Stimulated activated CD4-positive, alpha-beta T cell treated with anti-CD3 and anti-CD28 coated beads, Interleukin-1b, Interleukin-23, amount 100 ng/mL, for 4 hours (primary cell): ENCODE measurements at regions not wholly inside any gene's neighbourhood (a gene's known extent, or its start where the extent isn't known, plus 50 kb on each side); places are given as distances from the start of the nearest gene placed in this dataset.

Experiments used
- DNase-seq, 2 donors: peaks; one replicate each; pipeline ENCODE4 v3.0.0-alpha.2; 2020; ENCODE audit warnings: low read depth in 2 of 2

DNA sequence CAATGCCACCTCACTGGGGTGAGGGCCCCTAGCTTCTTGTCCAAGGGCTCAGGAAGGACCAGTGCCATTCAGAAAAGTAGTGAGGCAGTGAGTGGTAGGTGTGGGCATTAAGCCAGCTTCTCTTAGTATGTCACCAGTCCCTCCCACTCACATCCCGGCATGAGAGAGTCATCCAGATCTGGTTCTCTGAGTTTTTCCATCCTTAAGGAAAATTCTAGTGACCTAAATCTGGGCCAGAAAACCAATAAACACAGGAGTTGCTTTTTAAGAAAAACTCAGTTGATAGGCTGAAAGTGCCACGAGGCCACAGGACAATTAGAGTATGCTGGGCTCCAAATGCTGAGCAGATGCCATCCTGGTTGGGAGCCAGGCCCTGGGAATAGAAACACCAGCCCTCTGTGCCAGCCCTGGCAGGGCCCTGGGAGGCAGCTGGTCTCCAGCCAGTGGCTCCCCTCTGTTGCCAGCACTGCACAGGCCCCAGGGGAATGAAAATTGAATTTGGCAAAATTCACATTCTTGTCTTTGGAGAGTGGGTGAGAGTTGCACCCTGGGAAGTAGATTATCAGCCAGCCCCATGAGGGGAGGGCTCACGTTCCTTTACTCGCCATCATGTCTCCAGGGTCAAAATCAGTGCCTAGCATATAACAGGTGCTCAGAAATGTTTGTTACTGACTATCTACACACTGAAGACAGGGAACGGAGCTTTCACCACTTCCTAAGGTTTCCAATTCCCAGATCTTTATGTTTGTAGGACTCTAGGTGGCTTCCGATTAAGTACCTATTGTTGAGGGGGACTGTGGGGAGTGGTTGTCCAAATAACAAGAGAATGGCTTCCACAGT, 52.8 kb downstream of the FAM43A start:
- no peak for DNase-seq

DNA sequence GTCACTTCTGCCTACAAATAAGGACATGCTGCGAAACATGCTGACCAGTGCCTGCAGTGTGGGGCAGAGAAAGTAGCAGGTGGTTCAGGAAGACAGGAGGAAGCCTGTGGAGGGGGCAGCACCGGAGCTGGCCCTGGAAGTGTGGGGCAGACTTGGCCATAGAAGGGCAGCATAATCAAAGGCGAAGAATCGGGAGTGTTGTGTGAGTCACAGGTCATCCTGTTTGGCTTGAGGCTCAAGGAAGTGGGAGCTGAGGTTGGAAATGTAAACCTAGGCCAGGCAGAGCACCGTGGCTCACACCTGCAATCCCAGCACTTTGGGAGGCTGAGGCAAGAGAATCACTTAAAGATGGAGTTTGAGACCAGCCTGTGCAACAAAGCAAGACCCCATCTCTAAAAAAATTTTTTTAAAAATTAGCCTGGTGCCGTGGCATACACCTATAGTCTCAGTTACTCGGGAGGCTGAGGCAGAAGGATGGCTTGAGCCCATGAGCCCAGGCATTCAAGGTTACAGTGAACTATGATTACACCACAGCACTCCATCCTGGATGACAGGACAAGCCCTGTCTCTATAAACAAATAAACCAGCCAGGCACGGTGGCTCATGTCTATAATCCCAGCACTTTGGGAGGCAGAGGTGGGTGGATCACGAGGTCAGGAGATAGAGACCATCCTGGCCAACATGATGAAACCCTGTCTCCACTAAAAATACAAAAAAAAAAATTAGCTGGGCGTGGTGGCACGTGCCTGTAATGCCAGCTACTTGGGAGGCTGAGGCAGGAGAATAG, 54.0 kb downstream of the FAM43A start:
- DNase-seq = no peak

DNA sequence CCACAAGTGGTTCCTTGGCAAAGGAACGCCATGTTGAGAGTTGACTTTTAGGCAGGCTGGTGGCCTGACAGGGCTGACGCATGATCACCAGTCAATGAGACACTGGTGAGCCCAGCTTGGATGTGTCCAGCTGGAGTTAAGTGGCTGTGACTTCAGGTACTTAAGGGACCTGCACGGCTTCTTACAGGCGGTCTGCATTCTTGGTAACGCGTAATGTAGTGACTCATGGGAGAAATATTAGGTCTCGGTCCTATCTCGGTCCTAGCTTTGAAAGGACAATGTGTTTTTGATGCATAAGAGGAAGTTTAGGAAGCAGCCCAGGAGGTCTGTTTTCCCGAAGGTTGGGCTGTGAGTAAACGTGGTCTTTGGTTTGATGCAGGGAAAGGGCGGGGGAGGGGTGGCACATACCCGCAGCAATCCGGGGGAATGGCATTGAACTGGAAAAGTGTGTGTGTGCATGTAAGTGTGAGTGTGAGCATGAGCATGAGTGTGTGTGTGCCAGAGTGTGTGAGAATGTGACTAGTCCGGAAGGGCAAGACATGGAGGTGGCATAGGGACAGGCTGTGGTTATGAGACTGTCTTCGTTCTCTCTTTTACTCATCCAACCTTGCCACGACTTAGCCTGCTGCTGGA, 55.3 kb downstream of the FAM43A start:
- DNase-seq = no peak

DNA sequence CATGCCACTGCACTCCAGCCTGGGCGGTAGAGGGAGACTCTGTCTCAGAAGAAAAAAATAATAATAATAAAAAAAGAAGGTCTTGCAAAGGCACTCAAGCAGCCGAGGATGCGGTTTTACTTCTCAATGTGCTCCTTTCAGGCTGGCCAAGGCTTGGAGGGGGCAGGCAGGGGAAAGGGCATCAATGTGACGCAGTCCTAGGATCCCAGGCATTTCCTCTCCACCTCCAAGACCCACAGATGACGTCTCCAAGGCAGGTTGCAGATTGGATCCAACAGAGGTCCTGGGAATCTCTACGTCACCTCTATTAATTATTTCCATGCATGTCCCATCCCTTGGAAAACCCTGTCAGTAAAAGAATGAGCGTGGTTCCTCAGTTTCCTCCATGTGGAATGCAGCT, 56.2 kb downstream of the FAM43A start:
- no peak for DNase-seq

DNA sequence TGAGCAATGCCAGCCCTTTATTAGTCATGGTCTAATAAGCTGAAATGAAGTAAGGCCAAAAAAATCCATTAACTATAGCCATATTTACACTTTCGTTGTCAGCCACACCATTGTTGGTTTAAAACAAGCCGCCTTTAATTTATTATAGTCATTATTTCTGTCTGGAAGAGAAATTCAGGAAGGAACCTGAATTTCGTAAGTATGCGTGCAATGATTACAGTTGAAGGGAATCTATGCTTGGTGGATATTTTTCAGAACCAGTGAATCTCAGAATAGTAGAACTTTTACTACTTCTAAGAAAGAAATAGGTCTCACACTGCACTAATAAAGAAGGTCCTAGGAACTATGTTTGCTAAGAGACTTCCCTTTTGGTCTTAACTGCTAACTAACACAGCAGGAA, 59.1 kb downstream of the FAM43A start:
- DNase-seq = no peak

DNA sequence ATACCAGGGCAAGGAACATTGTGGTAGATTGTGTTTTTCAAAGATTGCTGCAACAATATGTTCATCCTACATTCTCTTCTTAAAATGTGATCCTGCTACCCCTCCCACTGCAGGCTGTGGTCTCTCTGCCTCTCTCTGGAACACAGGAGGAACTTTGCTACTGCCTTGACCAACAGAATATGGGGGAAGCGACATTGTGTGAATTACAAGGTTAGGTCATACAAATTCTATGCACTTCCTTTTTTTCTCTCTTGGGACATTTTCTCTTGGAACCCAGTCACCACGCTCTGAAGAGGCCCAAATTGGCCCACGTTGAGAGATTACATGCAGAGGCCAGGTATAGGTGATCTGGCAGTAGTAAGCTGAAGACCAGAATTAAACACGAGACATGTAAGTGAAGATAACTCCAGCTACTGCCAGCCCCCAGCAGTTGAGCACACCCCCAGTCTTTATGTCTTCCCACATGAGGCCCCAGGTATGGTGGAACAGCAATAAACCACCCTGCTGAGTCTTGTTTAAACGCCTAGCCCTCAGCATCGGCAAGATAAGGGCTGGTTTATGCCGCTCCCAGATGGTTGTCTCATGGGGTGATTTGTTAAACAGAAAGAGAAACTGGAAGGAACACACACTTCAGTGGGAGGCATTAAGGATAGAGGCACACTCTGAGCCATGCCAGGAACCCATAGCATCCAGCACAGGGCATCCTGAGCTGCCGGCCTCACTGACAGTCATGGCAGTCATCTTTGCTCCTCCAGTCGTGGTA, 59.9 kb downstream of the FAM43A start:
- DNase-seq = no peak

DNA sequence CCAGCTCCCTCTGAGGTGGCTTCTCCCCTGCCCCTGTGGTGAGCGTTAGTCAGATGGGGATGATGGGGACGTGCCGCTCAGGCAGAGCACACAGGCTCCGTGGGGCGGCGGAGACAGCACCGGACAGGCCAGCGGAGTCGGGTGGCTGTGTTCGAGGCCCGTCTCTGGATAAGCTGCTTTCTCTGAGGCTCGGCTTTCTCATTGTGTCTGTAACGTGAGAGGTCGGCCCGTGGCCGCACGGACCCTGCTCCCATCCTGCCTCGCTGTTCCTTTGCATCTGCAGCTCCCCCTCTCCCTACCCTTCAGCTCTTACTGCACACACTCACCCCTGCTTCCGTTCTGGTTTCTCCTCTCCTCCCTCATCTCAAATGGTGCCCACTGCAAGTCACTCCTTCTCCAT, 62.5 kb downstream of the FAM43A start:
- DNase-seq = no peak

DNA sequence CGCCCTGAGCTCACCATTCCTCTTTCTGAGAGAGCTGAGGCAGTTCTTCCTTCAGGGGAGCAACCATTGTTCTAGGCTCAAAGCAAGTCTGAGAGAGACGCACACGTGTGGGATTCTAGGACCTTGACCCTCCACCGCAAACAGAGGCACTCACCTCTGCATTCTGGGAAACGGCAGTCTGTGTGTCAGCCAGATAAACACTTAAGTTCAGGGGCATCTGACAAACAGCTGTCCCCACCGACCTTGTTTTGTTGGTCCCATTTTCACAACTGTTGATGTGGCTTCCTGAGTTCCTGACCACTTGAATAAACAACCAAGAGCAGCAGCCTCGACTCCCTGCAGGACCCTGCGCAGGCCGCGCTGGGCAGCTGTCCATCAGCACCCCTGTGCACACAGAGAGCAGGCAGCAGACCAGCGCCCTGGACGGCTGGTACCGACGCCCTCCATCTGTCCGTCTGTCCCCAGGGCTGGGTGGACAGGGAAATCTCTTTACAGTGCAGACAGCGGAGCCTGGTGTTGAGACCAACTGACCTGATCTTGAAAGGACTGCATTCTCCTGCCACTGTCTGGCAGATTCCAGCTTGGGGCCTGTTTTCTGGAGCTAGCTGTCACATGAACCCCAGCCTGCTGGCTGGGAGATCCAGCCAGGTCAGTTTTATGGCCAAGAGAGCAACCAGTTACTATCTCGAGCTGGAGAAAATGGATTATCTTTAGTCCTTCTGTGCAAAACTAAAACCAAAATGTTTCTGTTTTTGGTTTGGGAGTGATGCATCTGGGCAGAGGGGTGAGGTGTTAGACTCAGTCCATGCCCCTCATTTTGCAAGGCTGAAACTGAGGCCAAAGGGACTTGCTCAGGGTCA, 64.2 kb downstream of the FAM43A start:
- no peak for DNase-seq

DNA sequence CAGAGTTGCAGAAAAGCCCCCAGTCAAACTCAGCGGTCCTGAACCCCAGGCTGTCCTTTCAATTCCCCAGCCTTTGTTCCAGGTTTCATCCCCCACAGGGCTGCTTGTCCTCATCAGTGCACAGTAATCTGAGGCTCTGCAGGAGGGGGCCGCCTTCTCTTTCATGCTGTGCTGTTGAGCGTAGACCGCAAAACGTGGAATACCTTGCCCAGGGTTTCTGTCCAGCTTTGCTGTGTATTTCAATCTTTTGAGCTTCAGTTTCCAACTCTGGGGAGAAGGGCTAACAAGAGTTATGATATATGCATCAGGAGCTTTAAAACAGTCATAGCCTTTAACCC, 64.8 kb downstream of the FAM43A start:
- no peak for DNase-seq

DNA sequence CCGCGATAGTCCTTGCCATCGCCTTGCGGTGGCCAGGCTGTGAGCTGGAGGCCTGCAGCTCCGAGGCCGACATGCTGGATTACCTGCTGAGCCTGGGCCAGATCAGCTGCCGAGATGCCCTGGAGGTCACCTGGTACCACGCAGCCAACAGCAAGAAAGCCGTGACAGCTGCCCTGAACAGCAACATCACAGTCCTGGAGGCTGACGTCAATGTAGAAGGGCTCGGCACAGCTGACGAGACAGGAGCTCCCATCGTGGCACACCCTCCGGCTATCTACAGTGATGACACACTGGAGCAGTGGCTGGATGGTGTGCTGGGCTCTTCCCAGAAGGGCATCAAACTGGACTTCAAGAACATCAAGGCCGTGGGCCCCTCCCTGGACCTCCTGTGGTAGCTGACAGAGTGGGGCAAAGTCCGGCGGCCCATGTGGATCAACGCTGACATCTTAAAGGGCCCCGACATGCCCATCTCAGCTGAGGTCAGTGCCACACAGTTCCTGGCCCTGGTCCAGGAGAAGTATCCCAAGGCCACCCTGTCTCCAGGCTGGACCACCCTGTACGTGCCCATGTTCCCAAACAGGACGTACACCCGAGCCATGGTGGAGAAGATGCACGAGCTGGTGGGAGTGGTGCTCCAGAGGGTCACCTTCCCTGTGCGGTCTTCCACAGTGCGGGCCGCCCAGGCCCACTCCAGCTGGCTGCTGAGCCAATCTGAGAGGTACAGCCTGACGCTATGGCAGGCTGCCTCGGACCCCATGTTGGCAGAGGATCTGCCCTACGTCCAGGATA, 70.2 kb downstream of the FAM43A start:
- DNase-seq = no peak

DNA sequence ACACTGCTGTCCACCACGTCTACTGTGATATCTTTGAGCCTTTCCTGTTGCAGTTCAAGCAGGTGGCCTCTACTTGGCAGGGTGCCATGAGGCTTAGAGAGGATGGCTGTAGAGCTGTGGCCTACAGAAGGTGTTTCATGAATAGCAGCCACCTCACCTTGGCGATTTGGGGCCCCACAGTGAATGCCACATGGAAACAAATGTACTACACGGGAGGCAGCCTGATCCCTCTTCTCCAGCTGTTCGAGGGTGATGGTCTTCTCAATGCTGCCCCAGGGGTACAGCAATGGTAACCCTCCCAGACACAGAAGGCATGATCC, 70.7 kb downstream of the FAM43A start:
- no peak for DNase-seq

DNA sequence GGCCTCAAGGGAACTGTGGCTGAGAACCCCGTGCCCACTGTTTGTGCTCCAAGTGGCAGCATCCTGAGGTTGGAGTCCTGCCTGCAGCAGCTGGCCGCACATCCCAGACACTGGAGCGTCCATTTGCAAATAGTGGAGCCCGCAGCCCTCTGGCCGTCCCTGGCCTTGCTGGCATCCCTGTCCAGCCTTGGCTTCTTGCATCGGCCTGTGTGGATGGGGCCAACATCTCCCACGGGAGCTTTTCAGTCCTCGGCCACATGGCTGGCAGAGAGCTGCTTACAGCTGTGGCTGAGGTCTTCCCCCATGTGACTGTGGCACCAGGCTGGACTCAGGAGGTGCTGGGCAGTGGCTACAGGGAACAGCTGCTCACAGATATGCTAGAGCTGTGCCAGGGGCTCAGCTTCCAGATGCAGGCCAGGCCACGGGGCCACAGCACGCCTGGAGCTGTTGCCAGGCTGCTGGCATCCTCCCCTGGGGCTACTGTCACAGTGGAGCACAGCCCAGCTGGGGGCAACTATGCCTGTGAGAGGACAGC, 71.2 kb downstream of the FAM43A start:
- DNase-seq = no peak

DNA sequence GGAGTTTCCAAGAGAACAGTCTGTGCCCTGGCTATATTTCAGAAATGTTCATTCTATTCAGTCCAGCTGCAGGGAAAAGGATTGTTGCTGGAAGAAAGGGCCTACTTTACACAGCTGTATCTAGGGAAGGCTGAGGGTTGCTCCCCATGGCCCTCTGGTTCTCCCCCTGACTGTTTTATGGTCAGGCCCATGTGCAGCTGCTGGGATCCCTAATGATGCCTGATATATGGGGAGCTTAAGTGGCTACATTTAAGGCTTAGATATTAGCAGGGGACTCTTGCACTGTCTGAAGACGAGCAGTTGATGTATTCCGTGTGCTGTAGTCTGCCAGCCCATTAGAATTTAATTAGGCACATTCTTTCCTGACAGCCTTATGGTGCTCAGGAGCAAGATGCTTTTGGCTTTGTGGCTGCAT, 72.0 kb downstream of the FAM43A start:
- DNase-seq = no peak

DNA sequence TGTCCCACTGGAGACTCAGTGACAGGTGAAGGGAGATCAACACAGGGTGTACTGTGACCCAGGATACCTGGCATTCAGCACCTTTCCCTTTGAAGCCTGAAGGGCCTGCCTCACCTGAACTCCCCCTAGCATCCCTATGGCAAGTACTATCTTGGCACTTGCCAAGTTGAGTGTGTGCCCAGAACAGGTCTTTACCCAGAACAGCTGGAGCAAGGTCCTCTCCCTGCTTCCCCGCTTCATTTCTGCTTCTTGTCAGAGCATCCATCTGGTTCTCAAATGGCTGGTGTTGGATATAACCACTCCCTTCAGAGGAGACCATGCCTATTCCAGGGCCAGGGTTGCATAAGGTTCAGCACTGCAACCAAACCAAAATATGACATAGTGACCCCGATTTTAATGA, 73.0 kb downstream of the FAM43A start:
- DNase-seq = no peak

DNA sequence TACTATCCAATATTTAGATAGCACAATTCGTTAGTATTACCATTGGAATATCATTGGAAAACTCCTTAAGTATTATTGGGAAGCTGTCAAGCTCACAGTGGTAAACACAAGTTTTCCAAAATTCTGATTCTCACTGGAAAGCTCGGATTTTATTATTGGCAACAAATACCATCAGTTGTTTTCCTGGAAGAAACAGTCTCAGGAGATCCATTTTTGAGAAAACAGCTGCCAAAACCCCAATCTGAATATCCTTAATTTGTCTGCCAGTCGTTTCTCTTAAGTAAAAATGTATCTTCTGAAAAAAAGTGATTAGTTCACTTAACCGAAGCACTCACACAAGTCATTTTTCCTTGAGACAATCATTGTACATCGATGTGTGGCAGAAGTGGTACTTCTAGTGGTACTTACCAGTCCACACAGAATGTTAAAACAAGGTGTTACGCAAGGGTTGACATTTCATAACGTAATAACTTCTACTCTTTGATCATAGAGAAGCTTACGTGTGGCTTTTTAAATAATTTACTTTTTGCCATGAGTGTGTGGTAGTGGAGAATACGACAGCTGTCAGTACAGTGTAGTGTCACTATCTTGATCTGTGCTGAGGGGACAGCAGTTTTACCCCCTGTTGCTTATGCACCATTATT, 74.9 kb downstream of the FAM43A start:
- no peak for DNase-seq

DNA sequence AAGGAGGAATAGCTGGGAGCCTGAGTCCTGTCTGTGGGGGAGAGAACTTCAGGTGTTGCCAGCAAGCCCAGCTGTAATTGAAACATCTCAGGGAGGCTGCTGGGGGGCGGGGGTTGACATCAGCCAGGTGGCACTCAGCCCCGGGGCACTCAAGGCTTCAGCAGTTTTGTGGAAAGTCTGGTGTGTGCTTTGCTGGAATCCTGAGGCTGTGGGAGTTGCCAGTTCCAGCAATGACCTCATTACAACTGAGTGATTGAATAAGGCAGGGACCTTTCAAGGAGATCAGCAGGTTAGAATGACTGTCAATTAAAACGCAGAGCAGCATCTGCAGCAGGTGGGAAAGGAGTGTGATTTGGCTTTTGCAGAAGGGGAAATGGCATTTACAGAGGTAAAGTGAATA, 75.7 kb downstream of the FAM43A start:
- no peak for DNase-seq

DNA sequence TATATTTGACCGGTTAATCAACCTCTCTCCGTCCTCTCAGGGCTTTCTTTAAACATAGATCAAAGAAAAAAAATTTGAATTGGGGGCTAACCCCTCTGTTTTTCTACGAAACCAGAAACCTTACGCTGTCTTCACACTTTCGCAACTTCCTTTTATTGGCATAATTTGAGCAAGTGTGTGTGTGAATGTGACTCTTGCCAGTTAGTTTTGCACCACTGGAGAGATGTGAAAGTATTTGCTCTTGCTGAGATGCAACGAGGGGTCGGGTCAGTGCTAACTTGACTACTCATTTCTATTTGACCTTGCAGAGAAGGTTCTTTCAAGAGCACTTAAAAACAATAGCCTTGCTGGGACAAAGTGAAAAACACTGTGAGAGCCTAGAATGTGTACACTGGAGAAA, 81.2 kb downstream of the FAM43A start:
- DNase-seq = no peak

DNA sequence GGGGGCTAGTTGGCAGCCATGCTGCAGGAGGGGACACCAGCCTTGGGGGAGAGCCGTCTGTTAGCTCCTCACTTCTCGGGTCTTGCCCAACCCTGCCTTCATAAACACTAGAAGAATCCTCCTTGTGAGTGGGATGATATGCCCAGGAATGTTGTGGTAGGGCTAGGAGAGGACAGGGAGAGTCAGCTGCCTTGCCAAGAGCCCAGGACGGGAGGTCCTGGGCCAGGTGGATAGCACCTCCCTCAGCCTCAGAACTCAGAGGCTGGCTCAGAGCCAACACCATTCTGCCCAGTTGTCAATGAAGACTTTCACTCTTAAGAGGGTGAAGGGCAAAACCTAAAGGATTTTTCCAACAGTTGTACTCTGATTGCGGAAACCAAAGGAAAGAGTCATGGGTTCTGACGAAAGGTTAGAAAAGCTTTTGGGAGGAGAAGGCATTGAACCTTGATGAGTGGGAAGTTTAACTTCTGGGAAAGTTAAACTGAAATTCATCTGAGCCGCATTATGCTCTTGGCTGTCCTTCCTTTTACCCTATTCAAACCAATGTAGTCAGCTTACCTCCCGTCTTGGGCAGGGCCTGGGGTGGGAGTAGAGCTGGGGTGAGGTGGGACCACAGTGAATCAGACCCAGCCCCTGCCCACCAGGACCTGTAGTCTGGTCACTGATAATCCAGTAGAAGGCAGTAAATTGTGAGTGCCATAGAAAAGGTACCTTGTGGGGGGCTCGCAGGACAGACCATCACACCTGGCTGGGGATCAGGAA, 81.9 kb downstream of the FAM43A start:
- DNase-seq = no peak

DNA sequence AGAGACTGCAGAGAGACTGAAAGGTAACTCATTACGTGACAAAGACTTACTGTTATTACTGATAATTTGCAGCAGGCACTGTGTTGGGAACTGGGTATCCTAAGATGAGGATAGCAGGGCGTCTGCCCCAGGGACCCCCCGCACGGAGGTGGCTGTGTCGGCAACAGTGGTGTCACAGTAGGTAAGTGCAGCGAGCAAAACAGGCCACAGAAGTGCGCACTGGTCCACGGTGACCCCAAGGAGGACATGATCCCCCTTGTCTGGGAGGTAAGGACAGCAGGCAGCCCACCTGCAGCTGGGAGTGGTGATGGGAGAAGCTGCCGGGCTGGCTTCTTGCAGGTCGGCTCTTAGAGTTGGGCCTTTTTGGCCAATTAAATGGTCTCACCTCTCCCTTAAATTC, 82.9 kb downstream of the FAM43A start:
- peak in 1 of 2 donors; percentile 6 for DNase-seq
